NB4 (cell line): ENCODE measurements at regions not wholly inside any gene's neighbourhood (a gene's known extent, or its start where the extent isn't known, plus 50 kb on each side); places are given as distances from the start of the nearest gene placed in this dataset.
"Not testable (repeated sequence)": the region's sequence is repeated elsewhere in the genome, so short reads cannot be mapped to it uniquely, and the experiment has no call there.

Source experiments
- DNase-seq: peaks from one replicate; pipeline ENCODE4 v3.0.0; 2010; ENCODE audit warnings: low read depth
- H3K4me3 ChIP-seq: one replicate; pipeline ENCODE4 v1.5.1; 2011; ENCODE audit warnings: mild to moderate bottlenecking, low read depth, low read length, moderate library complexity
- MYC ChIP-seq: IDR thresholded peaks from 2 replicates; pipeline ENCODE4 v1.6.1; 2011; ENCODE audit warnings: low read depth, low read length
- POLR2A ChIP-seq: IDR thresholded peaks from 2 replicates; pipeline ENCODE4 v1.6.1; 2011; ENCODE audit warnings: mild to moderate bottlenecking; ENCODE audit not compliant: insufficient read length; ENCODE audit errors: extremely low read depth
- TF ChIP-seq, protein P1 (sequence below): IDR thresholded peaks from 2 replicates; pipeline ENCODE4 v1.6.1; 2011; ENCODE audit warnings: low read depth, low read length
- TF ChIP-seq, protein P2 (sequence below): IDR thresholded peaks from one replicate; pipeline ENCODE4 v1.5.1; 2012; ENCODE audit warnings: low read depth, low read length

DNA sequence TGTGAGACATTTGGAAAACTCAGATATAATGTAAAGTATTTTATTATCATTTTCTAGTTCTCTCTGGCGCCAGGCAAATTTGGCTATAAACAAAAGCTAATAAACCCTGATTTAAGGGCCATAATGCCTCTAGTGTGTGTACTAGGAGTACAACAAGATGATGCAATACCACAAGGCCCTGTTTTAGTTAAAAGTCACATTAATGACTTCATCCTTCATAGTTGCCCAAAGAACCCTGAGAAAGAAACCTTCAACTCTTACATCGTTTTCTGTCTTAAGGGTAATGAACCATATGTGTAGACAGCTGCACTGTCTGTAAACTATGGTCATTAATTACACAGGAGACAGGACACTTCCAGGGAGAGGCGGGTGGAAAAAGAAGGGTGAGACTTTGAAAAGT is 538.4 kb downstream of the FAM181B start:
- H3K4me3 ChIP-seq = no peak overlapping the region
- DNase-seq = no peak
- TF ChIP-seq, protein P1, sequence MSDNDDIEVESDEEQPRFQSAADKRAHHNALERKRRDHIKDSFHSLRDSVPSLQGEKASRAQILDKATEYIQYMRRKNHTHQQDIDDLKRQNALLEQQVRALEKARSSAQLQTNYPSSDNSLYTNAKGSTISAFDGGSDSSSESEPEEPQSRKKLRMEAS = no peak
- TF ChIP-seq MYC = no peak
- TF ChIP-seq, protein P2, sequence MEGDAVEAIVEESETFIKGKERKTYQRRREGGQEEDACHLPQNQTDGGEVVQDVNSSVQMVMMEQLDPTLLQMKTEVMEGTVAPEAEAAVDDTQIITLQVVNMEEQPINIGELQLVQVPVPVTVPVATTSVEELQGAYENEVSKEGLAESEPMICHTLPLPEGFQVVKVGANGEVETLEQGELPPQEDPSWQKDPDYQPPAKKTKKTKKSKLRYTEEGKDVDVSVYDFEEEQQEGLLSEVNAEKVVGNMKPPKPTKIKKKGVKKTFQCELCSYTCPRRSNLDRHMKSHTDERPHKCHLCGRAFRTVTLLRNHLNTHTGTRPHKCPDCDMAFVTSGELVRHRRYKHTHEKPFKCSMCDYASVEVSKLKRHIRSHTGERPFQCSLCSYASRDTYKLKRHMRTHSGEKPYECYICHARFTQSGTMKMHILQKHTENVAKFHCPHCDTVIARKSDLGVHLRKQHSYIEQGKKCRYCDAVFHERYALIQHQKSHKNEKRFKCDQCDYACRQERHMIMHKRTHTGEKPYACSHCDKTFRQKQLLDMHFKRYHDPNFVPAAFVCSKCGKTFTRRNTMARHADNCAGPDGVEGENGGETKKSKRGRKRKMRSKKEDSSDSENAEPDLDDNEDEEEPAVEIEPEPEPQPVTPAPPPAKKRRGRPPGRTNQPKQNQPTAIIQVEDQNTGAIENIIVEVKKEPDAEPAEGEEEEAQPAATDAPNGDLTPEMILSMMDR = no peak
- no peak for TF ChIP-seq POLR2A

DNA sequence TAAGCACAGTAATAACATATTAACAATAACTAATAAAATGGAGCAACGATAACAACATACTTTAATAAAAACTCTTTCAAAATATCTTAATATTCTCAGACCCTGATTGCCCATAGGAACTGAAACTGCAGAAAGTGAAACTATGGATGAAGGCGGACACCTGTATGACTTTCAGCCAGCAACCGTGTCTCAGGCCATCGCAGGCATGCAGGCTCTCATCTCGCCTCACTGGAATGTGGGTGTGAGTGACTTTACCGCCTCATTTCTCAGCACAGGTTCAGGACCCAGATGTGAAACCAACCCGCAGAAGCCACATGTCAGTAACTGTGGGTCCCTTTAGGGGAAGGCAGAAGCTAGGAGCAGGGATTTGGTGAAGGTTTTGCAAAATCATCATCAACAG is 539.1 kb downstream of the FAM181B start:
- H3K4me3 ChIP-seq = no peak overlapping the region
- no peak for DNase-seq
- TF ChIP-seq POLR2A (no peak), MYC (no peak)
- TF ChIP-seq, protein P2 = no peak
- TF ChIP-seq, protein P1 = no peak

DNA sequence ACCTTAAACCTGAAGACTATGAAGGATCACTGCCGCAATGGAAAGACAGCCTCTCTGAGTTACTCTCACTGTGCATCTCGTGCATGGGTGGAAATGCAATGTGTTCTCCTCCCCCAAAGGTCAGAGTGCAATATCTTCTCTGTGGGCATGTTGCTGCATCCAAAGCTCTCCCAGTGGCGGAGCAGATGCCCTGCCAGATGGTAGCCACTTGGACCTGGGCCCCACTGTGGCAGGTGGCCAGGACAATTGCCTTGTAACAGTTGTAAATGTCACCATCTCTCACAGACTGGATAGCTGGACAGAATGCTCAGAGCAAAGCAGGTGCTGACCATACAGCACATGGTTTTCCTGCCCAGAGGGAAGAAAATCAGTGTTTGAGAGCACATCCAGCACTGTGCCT is 542.0 kb downstream of the FAM181B start:
- DNase-seq = no peak
- TF ChIP-seq, protein P1 = no peak
- TF ChIP-seq MYC (no peak), POLR2A (no peak)
- no peak overlapping the region for H3K4me3 ChIP-seq

DNA sequence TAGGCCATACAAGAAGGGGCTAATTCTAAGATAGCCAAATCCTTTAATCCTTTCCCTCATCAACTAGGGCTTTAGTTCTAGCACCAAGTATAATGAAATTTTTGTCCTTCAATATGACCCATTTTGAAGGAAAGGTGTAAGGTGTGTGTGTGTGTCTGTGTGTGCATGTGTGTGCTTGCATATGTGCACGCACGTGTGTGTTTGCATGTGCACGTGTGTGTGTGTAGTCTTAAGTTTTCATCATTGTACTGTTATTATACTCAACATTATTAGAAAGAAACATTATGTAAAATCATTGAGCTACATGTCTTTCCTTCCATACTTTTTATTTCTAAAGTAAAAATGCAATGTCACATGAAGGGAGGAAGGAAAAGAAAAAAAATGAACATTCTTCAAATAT is 547.7 kb downstream of the FAM181B start:
- no peak overlapping the region for H3K4me3 ChIP-seq
- TF ChIP-seq, protein P2 = no peak
- TF ChIP-seq MYC (no peak), POLR2A (no peak)
- TF ChIP-seq, protein P1 = no peak
- DNase-seq = no peak

DNA sequence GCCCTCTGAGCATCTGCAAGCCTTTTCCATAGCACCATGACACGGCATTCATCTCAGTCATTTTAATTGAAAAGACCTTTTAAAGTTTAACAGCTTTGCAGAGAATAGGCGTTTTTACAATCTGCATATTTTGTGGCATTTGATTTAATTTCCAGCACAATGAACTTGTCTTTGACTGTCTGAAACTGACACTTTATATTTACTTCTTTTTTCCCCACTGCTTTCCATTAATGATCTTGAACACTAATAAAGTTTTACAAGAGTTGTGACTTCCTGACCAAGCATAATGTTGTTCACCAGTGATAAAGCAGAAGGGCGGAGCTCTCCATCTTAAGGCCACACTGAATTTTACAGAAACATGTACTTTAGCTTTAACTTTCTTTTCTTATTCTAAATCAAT is 548.7 kb downstream of the FAM181B start:
- H3K4me3 ChIP-seq = no peak overlapping the region
- TF ChIP-seq MYC = no peak
- no peak for TF ChIP-seq POLR2A
- TF ChIP-seq, protein P2 = no peak
- TF ChIP-seq, protein P1 = no peak
- no peak for DNase-seq

DNA sequence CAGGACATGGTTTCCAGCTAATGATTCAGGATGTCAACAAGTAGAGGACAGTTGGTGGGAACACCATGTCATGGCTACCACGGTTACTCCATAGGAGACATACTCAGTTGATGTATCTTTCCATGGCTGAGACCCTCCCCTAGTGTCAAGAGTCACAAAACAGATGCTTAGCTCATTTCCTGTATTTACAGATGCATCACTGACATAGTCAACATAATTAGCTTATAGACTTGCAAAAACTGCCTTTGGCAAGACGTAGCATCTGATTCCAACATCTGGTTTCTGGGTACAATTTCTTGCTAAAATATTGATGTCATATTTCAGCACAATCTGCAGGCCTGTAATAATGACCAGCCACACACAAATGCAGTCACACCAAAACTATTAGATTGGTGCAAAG is 550.3 kb downstream of the FAM181B start:
- no peak overlapping the region for H3K4me3 ChIP-seq
- DNase-seq = no peak
- TF ChIP-seq MYC = no peak

DNA sequence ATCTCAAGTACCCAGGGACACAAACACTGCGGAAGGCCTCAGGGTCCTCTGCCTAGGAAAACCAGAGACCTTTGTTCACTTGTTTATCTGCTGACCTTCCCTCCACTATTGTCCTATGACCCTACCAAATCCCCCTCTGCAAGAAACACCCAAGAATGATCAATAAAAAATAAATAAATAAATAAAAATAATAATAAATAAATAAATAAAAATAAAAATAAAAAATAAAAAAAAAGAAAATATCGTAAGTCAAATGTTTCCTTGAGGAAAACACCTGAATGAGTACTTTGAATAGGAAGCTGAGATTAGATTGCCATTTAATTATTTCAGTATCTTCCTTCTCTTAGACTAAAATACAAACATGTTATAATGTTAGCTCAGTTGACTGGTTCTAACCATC is 551.0 kb downstream of the FAM181B start:
- not testable (repeated sequence) for DNase-seq, H3K4me3 ChIP-seq

DNA sequence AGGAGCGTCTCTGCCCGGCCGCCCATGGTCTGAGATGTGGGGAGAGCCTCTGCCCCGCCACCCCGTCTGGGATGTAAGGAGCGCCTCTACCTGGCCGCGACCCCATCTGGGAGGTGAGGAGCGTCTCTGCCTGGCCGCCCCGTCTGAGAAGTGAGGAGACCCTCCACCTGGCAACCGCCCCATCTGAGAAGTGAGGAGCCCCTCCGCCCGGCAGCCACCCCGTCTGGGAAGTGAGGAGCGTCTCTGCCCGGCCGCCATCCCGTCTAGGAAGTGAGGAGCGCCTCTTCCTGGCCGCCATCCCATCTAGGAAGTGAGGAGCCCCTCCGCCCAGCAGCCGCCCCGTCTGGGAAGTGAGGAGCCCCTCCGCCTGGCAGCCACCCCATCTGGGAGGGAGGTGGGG is 551.9 kb downstream of the FAM181B start:
- not testable (repeated sequence) for DNase-seq, H3K4me3 ChIP-seq
